NCI-H1694 treated with DMSO at 0.1 percent for 48 hours (cell line): ENCODE measurements at regions not wholly inside any gene's neighbourhood (a gene's known extent, or its start where the extent isn't known, plus 50 kb on each side); places are given as distances from the start of the nearest gene placed in this dataset.

ENCODE experiments used
- DNase-seq: peaks from one replicate; lab custom pipeline; 2025; lab: John Stamatoyannopoulos, UW

GRCh38 chr14:103207388-103208072, 84.3 kb downstream of the TNFAIP2 start:
- no peak for DNase-seq

- no peak for DNase-seq
These were observed 85.8 kb downstream of the TNFAIP2 start for GRCh38 chr14:103209054-103209453.

GRCh38 chr14:103209506-103209905, 86.2 kb downstream of the TNFAIP2 start:
- no peak for DNase-seq

- no peak for DNase-seq
These were observed 90.1 kb downstream of the TNFAIP2 start for GRCh38 chr14:103213331-103213730.

GRCh38 chr14:103214461-103214958, 91.2 kb downstream of the TNFAIP2 start:
- no peak for DNase-seq

GRCh38 chr14:103216399-103216798, 93.1 kb downstream of the TNFAIP2 start:
- no peak for DNase-seq

- DNase-seq = no peak
These were observed 93.6 kb downstream of the TNFAIP2 start for GRCh38 chr14:103216857-103217256.

- no peak for DNase-seq
These were observed 94.3 kb downstream of the TNFAIP2 start for GRCh38 chr14:103217538-103217937.

- no peak for DNase-seq
These were observed 97.1 kb downstream of the TNFAIP2 start for GRCh38 chr14:103220134-103220981.

GRCh38 chr14:103220982-103221641, 97.9 kb downstream of the TNFAIP2 start:
- DNase-seq = no peak

GRCh38 chr14:103221781-103222358, 98.6 kb downstream of the TNFAIP2 start:
- DNase-seq = no peak

- no peak for DNase-seq
These were observed 100.6 kb downstream of the TNFAIP2 start for GRCh38 chr14:103223818-103224352.

GRCh38 chr14:103225062-103225461, 101.8 kb downstream of the TNFAIP2 start:
- no peak for DNase-seq

GRCh38 chr14:103225476-103225875, 102.2 kb downstream of the TNFAIP2 start:
- DNase-seq = no peak

GRCh38 chr14:103227094-103227768, 104.0 kb downstream of the TNFAIP2 start:
- no peak for DNase-seq

- no peak for DNase-seq
These were observed 105.0 kb downstream of the TNFAIP2 start for GRCh38 chr14:103228076-103228806.

GRCh38 chr14:103228866-103229265, 105.2 kb upstream of the EIF5 start:
- no peak for DNase-seq

- DNase-seq = no peak
These were observed 104.0 kb upstream of the EIF5 start for GRCh38 chr14:103230021-103230420.

- DNase-seq = no peak
These were observed 103.2 kb upstream of the EIF5 start for GRCh38 chr14:103230658-103231334.

GRCh38 chr14:103231376-103232019, 102.5 kb upstream of the EIF5 start:
- no peak for DNase-seq
